H1 (cell line): ENCODE measurements at regions not wholly inside any gene's neighbourhood (a gene's known extent, or its start where the extent isn't known, plus 50 kb on each side); places are given as distances from the start of the nearest gene placed in this dataset.

Source experiments
- CTCF ChIA-PET: fragments of 300-600 bp; sonication (Branson Sonifier 250); formaldehyde crosslinking; loops from one replicate; lab custom pipeline; 2021; ENCODE audit not compliant: partially characterized antibody; lab: Charles Lee
- POLR2A ChIA-PET: fragments of 300-600 bp; sonication (Branson Sonifier 250); formaldehyde crosslinking; loops from one replicate; lab custom pipeline; 2021; ENCODE audit warnings: inconsistent platforms; ENCODE audit not compliant: partially characterized antibody; lab: Charles Lee
- DNase-seq, 2 experiments: peaks; one replicate each; pipeline versions ENCODE4 v3.0.0 to v3.0.0-alpha.2; 2010 to 2022; ENCODE audit warnings: low spot score in 2 of 2, low read depth in 1 of 2, mixed read lengths in 1 of 2
- FAIRE-seq: peaks from 2 replicates; lab custom pipeline; 2011; peaks lifted over from hg19 to GRCh38; lab: Jason Lieb, UNC
- H2AFZ ChIP-seq: 2 replicates; pipeline ENCODE4 v1.8.1; 2012; ENCODE audit warnings: low read length, inconsistent platforms
- H2AK5ac ChIP-seq: 2 replicates; pipeline ENCODE4 v1.6.1; 2013; ENCODE audit warnings: low read depth, low read length
- H2BK120ac ChIP-seq: replicated peaks from 2 replicates; pipeline ENCODE3; 2013; ENCODE audit warnings: low read depth, low read length, inconsistent platforms
- H2BK12ac ChIP-seq: 2 replicates; pipeline ENCODE4 v1.6.1; 2013; ENCODE audit warnings: low read depth, low read length
- H2BK15ac ChIP-seq: 2 replicates; pipeline ENCODE4 v1.6.1; 2013; ENCODE audit warnings: low read length
- H2BK20ac ChIP-seq: 2 replicates; pipeline ENCODE4 v1.6.1; 2013; ENCODE audit warnings: low read length
- H2BK5ac ChIP-seq: 2 replicates; pipeline ENCODE4 v1.6.1; 2013; ENCODE audit warnings: low read depth, low read length
- H3K14ac ChIP-seq: 2 replicates; pipeline ENCODE4 v1.6.1; 2013; ENCODE audit warnings: inconsistent platforms; ENCODE audit not compliant: insufficient read length
- H3K18ac ChIP-seq: 2 replicates; pipeline ENCODE4 v1.6.1; 2013; ENCODE audit warnings: low read length; ENCODE audit errors: extremely low read depth
- H3K23ac ChIP-seq: 2 replicates; pipeline ENCODE4 v1.6.1; 2013; ENCODE audit warnings: inconsistent platforms; ENCODE audit not compliant: insufficient read length
- H3K23me2 ChIP-seq: 2 replicates; pipeline ENCODE4 v1.6.1; 2013; ENCODE audit warnings: low read depth, low read length
- H3K27ac ChIP-seq: 2 replicates; pipeline ENCODE4 v1.6.1; 2011; ENCODE audit warnings: low read depth, low read length, inconsistent platforms
- H3K27me3 ChIP-seq, 4 experiments: replicated peaks in 1 of 4; 1 replicate in 1 of 4; 2 replicates in 3 of 4; pipeline versions ENCODE4 v1.6.1 to v1.8.1; 2011 to 2013; ENCODE audit warnings: low read length in 3 of 4, mild to moderate bottlenecking in 3 of 4, inconsistent platforms in 2 of 4, mixed read lengths in 2 of 4, moderate library complexity in 1 of 4; ENCODE audit not compliant: control insufficient read depth in 3 of 4, insufficient read depth in 3 of 4; ENCODE audit errors: extremely low read depth in 1 of 4
- H3K36me3 ChIP-seq, 4 experiments: 2 replicates each; pipeline versions ENCODE4 v1.6.1 to v1.8.1; 2011 to 2013; ENCODE audit warnings: mild to moderate bottlenecking in 4 of 4, low read length in 3 of 4, moderate library complexity in 2 of 4, control low read depth in 1 of 4, inconsistent platforms in 1 of 4; ENCODE audit not compliant: insufficient read depth in 4 of 4, control insufficient read depth in 2 of 4
- H3K4ac ChIP-seq: replicated peaks from 2 replicates; pipeline ENCODE3; 2013; ENCODE audit warnings: low read length, low read depth, mixed read lengths, inconsistent platforms; ENCODE audit not compliant: insufficient read length
- H3K4me1 ChIP-seq, 4 experiments: replicated peaks in 1 of 4; 1 replicate in 1 of 4; 2 replicates in 3 of 4; pipeline versions ENCODE4 v1.6.1 to v1.8.1; 2011 to 2013; ENCODE audit warnings: low read length in 3 of 4, inconsistent platforms in 2 of 4, mixed read lengths in 1 of 4; ENCODE audit not compliant: insufficient read depth in 4 of 4, control insufficient read depth in 3 of 4
- H3K4me2 ChIP-seq, 2 experiments: 2 replicates each; pipeline versions ENCODE4 v1.6.1 to v1.8.1; 2011 to 2013; ENCODE audit warnings: low read depth in 2 of 2, low read length in 2 of 2, control low read depth in 1 of 2, inconsistent platforms in 1 of 2, mild to moderate bottlenecking in 1 of 2; ENCODE audit not compliant: insufficient read depth in 1 of 2
- H3K4me3 ChIP-seq, 4 experiments: fragments of 200-600, 300-600 bp in 1 of 4; sonication (generic), shearing (Covaris generic), sonication (Bioruptor Twin) in 1 of 4; 2 replicates each; pipeline versions ENCODE4 v1.5.1 to v1.8.1; 2011 to 2016; ENCODE audit warnings: low read length in 4 of 4, low read depth in 3 of 4, control low read depth in 2 of 4, inconsistent platforms in 2 of 4, mild to moderate bottlenecking in 2 of 4, mixed read lengths in 1 of 4, moderate library complexity in 1 of 4; ENCODE audit not compliant: insufficient read depth in 2 of 4; ENCODE audit errors: extremely low read depth in 1 of 4
- H3K56ac ChIP-seq: replicated peaks from 2 replicates; pipeline ENCODE3; 2013; ENCODE audit warnings: low read depth, mild to moderate bottlenecking, mixed read lengths, low read length, inconsistent platforms; ENCODE audit not compliant: insufficient read length
- H3K79me1 ChIP-seq: 2 replicates; pipeline ENCODE4 v1.6.1; 2013; ENCODE audit warnings: low read depth, low read length, control low read depth
- H3K79me2 ChIP-seq, 2 experiments: 2 replicates each; pipeline versions ENCODE4 v1.6.1 to v1.8.1; 2012 to 2013; ENCODE audit warnings: low read length in 2 of 2, mild to moderate bottlenecking in 2 of 2, inconsistent platforms in 1 of 2; ENCODE audit not compliant: insufficient read depth in 2 of 2, control insufficient read depth in 1 of 2
- H3K9ac ChIP-seq, 4 experiments: replicated peaks in 1 of 4; 1 replicate in 1 of 4; 2 replicates in 3 of 4; pipeline versions ENCODE4 v1.6.1 to v1.8.1; 2011 to 2013; ENCODE audit warnings: low read depth in 3 of 4, low read length in 3 of 4, control low read depth in 2 of 4, mild to moderate bottlenecking in 2 of 4, moderate library complexity in 2 of 4, inconsistent platforms in 1 of 4; ENCODE audit errors: extremely low read depth in 1 of 4
- H3K9me3 ChIP-seq, 2 experiments: 2 replicates each; pipeline versions ENCODE4 v1.6.1 to v1.8.1; 2012 to 2013; ENCODE audit warnings: mild to moderate bottlenecking in 2 of 2, moderate library complexity in 2 of 2, control low read depth in 1 of 2, inconsistent platforms in 1 of 2, low read depth in 1 of 2, low read length in 1 of 2, mixed read lengths in 1 of 2; ENCODE audit not compliant: insufficient read depth in 2 of 2
- H4K20me1 ChIP-seq, 2 experiments: replicated peaks in 1 of 2; 2 replicates each; pipeline versions ENCODE3 to v1.8.1; 2011 to 2013; ENCODE audit warnings: inconsistent platforms in 2 of 2, low read length in 2 of 2, mild to moderate bottlenecking in 1 of 2; ENCODE audit not compliant: insufficient read depth in 2 of 2, control insufficient read depth in 1 of 2
- H4K5ac ChIP-seq: 2 replicates; pipeline ENCODE4 v1.6.1; 2013; ENCODE audit warnings: low read length, low read depth, mixed read lengths, inconsistent platforms; ENCODE audit not compliant: insufficient read length
- H4K8ac ChIP-seq: 2 replicates; pipeline ENCODE4 v1.8.0; 2013; ENCODE audit warnings: mild to moderate bottlenecking, moderate library complexity, low read length, inconsistent platforms; ENCODE audit not compliant: insufficient read depth; ENCODE audit errors: extremely low read depth
- H4K91ac ChIP-seq: replicated peaks from 2 replicates; pipeline ENCODE3; 2013; ENCODE audit warnings: low read length, mixed read lengths, inconsistent platforms; ENCODE audit not compliant: insufficient read length
- BCL11A ChIP-seq, 2 experiments: IDR thresholded peaks; one replicate each; pipeline ENCODE4 v1.6.1; 2011; ENCODE audit warnings: low read depth in 2 of 2, low read length in 2 of 2, mild to moderate bottlenecking in 2 of 2
- KDM1A ChIP-seq: fragments of 200-600, 300-600 bp; sonication (generic); IDR thresholded peaks from 2 replicates; pipeline ENCODE4 v1.7.1; 2016; ENCODE audit warnings: mild to moderate bottlenecking, low read length, borderline replicate concordance
- SP1 ChIP-seq: IDR thresholded peaks from 2 replicates; pipeline ENCODE4 v1.6.1; 2011; ENCODE audit warnings: low read depth, low read length
- ZNF274 ChIP-seq: IDR thresholded peaks from 2 replicates; pipeline ENCODE4 v1.7.0; 2012; ENCODE audit warnings: low read length, borderline replicate concordance; ENCODE audit errors: extremely low read depth
- WGBS, 2 experiments: shearing (Covaris generic) in 1 of 2; methylation state at CpG; one replicate each; pipeline versions ENCODE4 v1.1.6 to v1.1.7; 2013 to 2015; ENCODE audit warnings: low lambda C conversion rate in 2 of 2, mixed read lengths in 2 of 2, inconsistent platforms in 1 of 2, low coverage in 1 of 2, missing lambda C conversion rate in 1 of 2; ENCODE audit not compliant: insufficient replicate concordance in 2 of 2, insufficient coverage in 1 of 2, insufficient read length in 1 of 2; ENCODE audit errors: extremely low coverage in 1 of 2, missing lambda C conversion rate in 1 of 2; 5-methylcytosine and 5-hydroxymethylcytosine counted together

- H2BK12ac ChIP-seq, result no peak overlapping the region
- H3K4me1 ChIP-seq, result peaks cover 0 to 9% (median 3%) of the 10 kb centered on the region in 4 experiments; a peak in 4 of 7 replicates
- DNase-seq (no peak), FAIRE-seq (no peak)
- no peak overlapping the region for H4K91ac ChIP-seq
- TF ChIP-seq BCL11A (IDR thresholded peaks at IDR 0.05; ENCODE audit: low read depth in 2 of 2, low read length in 2 of 2), result no peak
- TF ChIP-seq ZNF274, result no peak
- TF ChIP-seq KDM1A, result no peak
- TF ChIP-seq SP1, result no peak
- H3K23ac ChIP-seq, result no peak overlapping the region
- no peak overlapping the region for H2BK120ac ChIP-seq
- H2BK15ac ChIP-seq, result no peak overlapping the region
- H3K27me3 ChIP-seq, result no peaks in the 10 kb centered on the region
- H3K4me2 ChIP-seq, result no peak overlapping the region
- H2AFZ ChIP-seq, result no peak overlapping the region
- no peak overlapping the region for H3K9ac ChIP-seq
- H2BK5ac ChIP-seq, result no peak overlapping the region
- H3K36me3 ChIP-seq, result no peaks in the 10 kb centered on the region
- H3K79me2 ChIP-seq, result no peaks in the 10 kb centered on the region
- no peak overlapping the region for H3K4me3 ChIP-seq
- WGBS, 2 experiments, result 91% methylated on average over 2 of the region's 2 CpGs; no CpG with 5 or more reads in 1 of the 2 experiments
- no peaks in the 10 kb centered on the region for H3K23me2 ChIP-seq
- H3K14ac ChIP-seq, result no peak overlapping the region
- ChIA-PET CTCF (interaction anchor here (0.5 to 1.4 kb wide), 4 partner anchors 12 to 838 kb away, joined by 3 to 5 read pairs (median 4); no protein-coding TSS in a partner anchor), POLR2A (no interaction called here)
- no peak overlapping the region for H3K27ac ChIP-seq
- H4K5ac ChIP-seq, result no peak overlapping the region
- no peaks in the 10 kb centered on the region for H4K20me1 ChIP-seq
- no peak overlapping the region for H3K18ac ChIP-seq
- H4K8ac ChIP-seq, result no peak overlapping the region
- H2BK20ac ChIP-seq, result no peak overlapping the region
- H3K56ac ChIP-seq, result no peak overlapping the region
- no peaks in the 10 kb centered on the region for H3K79me1 ChIP-seq
- H2AK5ac ChIP-seq, result no peak overlapping the region
- no peak overlapping the region for H3K4ac ChIP-seq
- H3K9me3 ChIP-seq, result no peaks in the 10 kb centered on the region
These were observed 451.4 kb upstream of the CCL2 start for GRCh38 chr17:33803686-33804085.
